Pancreas (tissue), 10 donors: ENCODE measurements at regions not wholly inside any gene's neighbourhood (a gene's known extent, or its start where the extent isn't known, plus 50 kb on each side); places are given as distances from the start of the nearest gene placed in this dataset.

Experiments
- ATAC-seq, 4 donors: fragments of 200-7000 bp; cut with Tn5 transposase; one replicate each; pipeline versions ENCODE4 v1.8.0 to v1.9.1; 2020; ENCODE audit warnings: mild to moderate bottlenecking in 4 of 4, moderate library complexity in 4 of 4
- DNase-seq, 6 donors: peaks; one replicate each; pipeline ENCODE4 v3.0.0-alpha.2; 2020
- FAIRE-seq: peaks from 2 replicates; lab custom pipeline; 2012; peaks lifted over from hg19 to GRCh38; lab: Jason Lieb, UNC
- H3K27ac ChIP-seq, 4 donors: fragments of 200-600 bp; sonication (generic); 1 replicate in 3 of 4; 2 replicates in 1 of 4; pipeline versions ENCODE4 v1.5.0 to v1.8.0; 2020
- H3K27me3 ChIP-seq, 4 donors: fragments of 200-600 bp; one replicate each; pipeline ENCODE4 v1.8.0; 2021
- H3K36me3 ChIP-seq, 3 donors: fragments of 200-600 bp; sonication (generic) in 1 of 3; one replicate each; pipeline versions ENCODE4 v1.5.0 to v1.8.0; 2020 to 2021
- H3K4me1 ChIP-seq, 3 donors: fragments of 200-600 bp; one replicate each; pipeline ENCODE4 v1.8.0; 2021
- H3K4me3 ChIP-seq, 4 donors: fragments of 200-600 bp; sonication (generic) in 2 of 4; one replicate each; pipeline versions ENCODE4 v1.5.0 to v1.8.0; 2020 to 2021
- H3K9me3 ChIP-seq, 4 donors: fragments of 200-600 bp; one replicate each; pipeline ENCODE4 v1.8.0; 2021
- WGBS, 2 donors: extraction: QIAGEN DNeasy Blood & Tissue Kit; methylation state at CpG; one replicate each; pipeline ENCODE4 v1.1.7; 2013; 5-methylcytosine and 5-hydroxymethylcytosine counted together
- intact Hi-C, 3 donors: fragments of 100-400 bp; cut with DNase I; formaldehyde crosslinking; loops; one replicate each; pipeline versions ENCODE4 v1.11.1 to v1.14.2; 2022
- TF ChIP-seq, protein P1 (sequence below), 4 donors: fragments of 200-600 bp; sonication (generic) in 3 of 4; IDR thresholded peaks; one replicate each; pipeline versions ENCODE4 v1.5.0 to v1.8.0; 2021; ENCODE audit warnings: antibody characterized with exemption in 4 of 4
- donor health status: healthy with polysubstance abuse.
- donor health status: DM: no; HTN: no; CAD: no; lungs with moderate emphysema.
- donor health status: DM: no; HTN: no; CAD: no.
- donor health status: control.
- donor health status: control.
- donor health status: Bipolar disorder and iron deficiency.
- donor health status: DM: yes; HTN: yes; CAD: no.
- donor health status: DM: no; HTN: no; CAD: no.
- donor health status: DM: no; HTN: no; CAD: no.
- donor health status: DM: yes; HTN: yes; CAD: no.

DNA sequence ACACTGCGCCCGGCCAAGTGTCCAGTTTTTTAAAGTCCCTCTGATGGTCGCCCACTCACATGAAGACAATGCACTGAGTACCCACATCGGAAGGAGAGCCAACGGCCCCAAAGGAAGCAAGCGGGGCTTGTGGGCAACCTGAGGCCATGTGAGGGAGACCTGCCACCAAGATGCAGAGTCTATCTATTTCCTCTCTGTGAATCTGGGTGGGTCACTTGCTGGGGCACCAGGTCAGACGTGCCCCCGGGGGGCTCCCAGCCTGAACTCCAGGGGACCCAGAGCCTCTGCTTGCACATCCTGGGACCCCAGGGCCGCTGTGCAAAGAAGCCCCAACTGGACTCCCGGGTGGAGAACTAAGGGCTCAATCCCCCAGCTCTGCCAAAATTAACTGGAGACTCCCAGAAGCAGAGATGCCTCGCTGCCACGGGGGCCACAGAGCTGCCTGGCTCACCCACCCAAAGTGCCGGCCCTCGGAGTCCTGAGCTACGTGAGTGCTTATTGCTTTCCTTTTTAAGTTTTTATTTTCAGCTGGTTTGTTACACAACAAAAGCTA lies 106.4 kb downstream of the BRD1 start:
- no peaks in the 10 kb centered on the region for H3K4me1 ChIP-seq
- no peak overlapping the region for H3K4me3 ChIP-seq
- intact Hi-C loops = no loop called here
- TF ChIP-seq, protein P1, sequence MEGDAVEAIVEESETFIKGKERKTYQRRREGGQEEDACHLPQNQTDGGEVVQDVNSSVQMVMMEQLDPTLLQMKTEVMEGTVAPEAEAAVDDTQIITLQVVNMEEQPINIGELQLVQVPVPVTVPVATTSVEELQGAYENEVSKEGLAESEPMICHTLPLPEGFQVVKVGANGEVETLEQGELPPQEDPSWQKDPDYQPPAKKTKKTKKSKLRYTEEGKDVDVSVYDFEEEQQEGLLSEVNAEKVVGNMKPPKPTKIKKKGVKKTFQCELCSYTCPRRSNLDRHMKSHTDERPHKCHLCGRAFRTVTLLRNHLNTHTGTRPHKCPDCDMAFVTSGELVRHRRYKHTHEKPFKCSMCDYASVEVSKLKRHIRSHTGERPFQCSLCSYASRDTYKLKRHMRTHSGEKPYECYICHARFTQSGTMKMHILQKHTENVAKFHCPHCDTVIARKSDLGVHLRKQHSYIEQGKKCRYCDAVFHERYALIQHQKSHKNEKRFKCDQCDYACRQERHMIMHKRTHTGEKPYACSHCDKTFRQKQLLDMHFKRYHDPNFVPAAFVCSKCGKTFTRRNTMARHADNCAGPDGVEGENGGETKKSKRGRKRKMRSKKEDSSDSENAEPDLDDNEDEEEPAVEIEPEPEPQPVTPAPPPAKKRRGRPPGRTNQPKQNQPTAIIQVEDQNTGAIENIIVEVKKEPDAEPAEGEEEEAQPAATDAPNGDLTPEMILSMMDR (IDR thresholded peaks at IDR 0.05) = no peak
- H3K27ac ChIP-seq = no peak overlapping the region
- WGBS, 2 donors = 66 to 79% methylated on average over 14 to 15 of the region's 15 CpGs
- FAIRE-seq (no peak), ATAC-seq (no peak), DNase-seq (no peak)
- no peaks in the 10 kb centered on the region for H3K9me3 ChIP-seq
- H3K27me3 ChIP-seq = peaks cover 0 to 22% (median 0%) of the 10 kb centered on the region in 4 donors
- no peaks in the 10 kb centered on the region for H3K36me3 ChIP-seq

DNA sequence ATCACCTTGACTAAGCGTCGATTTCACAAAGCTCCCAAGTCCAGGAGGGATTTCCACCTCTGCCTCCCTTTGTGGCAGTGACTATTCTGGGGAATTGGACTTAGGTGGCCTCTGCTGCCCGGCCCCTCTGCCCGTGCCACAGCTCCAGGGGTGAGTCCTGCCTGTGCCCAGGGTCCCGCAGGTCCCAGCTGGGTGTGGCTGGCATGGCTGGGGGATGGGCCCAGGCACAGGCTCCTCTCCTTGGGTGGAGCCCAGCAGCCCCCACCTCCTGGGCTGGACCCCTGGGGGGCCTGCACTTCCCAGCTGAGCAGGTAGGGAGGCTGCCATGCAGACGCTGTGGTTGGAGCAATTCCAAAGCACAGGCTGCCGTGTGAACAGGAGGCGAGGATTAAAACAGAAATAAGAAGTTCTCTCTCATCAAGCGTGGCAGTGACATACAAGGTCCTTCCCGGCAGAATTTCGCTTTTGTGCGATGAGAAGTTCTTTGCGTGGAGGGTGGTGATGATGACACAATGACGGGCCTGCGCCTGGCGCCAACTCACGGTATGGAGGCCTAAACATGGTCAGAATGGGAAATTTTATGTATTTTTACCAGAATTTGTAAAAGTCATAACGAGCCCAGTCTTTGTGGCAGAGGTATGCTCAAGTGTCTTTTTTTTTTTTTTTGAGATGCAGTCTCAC lies 107.3 kb downstream of the BRD1 start:
- intact Hi-C loops = no loop called here
- FAIRE-seq (no peak), DNase-seq (peak in 1 of 6 donors; percentile 43), ATAC-seq (no peak)
- no peaks in the 10 kb centered on the region for H3K36me3 ChIP-seq
- H3K27me3 ChIP-seq = peaks cover 0 to 15% (median 0%) of the 10 kb centered on the region in 4 donors
- no peak overlapping the region for H3K4me3 ChIP-seq
- no peak overlapping the region for H3K27ac ChIP-seq
- no peaks in the 10 kb centered on the region for H3K9me3 ChIP-seq
- TF ChIP-seq, protein P1 (IDR thresholded peaks at IDR 0.05) = no peak
- H3K4me1 ChIP-seq = no peaks in the 10 kb centered on the region
- WGBS, 2 donors = 66 to 70% methylated on average over 18 of the region's 18 CpGs

DNA sequence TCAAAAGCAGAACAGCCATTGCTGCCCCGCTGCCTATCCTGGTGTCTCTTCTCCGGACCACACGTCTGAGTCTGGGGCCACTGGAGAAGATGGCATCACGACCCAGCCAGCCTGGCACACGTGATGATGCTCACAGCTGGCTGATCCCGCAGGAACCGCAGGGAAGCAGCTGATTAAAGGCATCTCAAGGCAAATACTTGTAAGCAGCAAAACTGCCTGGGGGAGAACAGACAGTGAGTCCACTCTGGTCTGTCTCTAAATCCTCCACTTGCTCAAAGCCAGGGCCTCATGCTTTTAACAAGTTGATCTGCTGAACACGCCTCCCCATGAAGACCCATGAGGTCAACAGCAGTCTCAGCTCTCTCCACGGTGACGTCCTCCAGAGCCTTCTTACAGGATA lies 108.6 kb downstream of the BRD1 start:
- intact Hi-C loops = no loop called here
- TF ChIP-seq, protein P1 (IDR thresholded peaks at IDR 0.05) = no peak
- H3K4me1 ChIP-seq = no peaks in the 10 kb centered on the region
- no peak overlapping the region for H3K27ac ChIP-seq
- H3K9me3 ChIP-seq = no peaks in the 10 kb centered on the region
- ATAC-seq (no peak), FAIRE-seq (no peak), DNase-seq (no peak)
- WGBS, 2 donors = 53 to 61% methylated on average over 10 of the region's 10 CpGs
- H3K36me3 ChIP-seq = no peaks in the 10 kb centered on the region
- H3K4me3 ChIP-seq = no peak overlapping the region
- peaks cover 0 to 2% (median 0%) of the 10 kb centered on the region in 4 donors for H3K27me3 ChIP-seq

DNA sequence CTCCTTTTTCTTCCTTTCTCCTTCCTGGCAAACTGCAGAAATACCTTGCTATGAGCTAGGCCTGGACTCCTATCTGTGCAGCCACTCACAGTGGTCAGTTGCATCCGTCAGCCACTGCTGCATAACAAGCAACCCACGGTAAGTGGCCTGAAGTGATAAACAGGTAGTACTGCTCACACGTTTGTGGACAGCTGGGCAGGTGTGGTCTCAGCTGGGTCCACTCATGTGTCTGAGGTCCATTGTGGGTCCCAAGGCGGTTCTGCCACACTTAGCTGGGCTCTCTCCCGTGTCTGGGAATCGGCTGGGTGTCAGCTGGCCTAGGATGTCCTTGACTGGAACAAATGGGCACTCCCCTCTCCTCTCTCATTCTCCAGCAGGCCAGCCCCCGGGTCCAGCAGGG lies 109.3 kb downstream of the BRD1 start:
- Histone ChIP-seq H3K36me3 (no peaks in the 10 kb centered on the region), H3K27ac (no peak overlapping the region), H3K4me1 (no peaks in the 10 kb centered on the region), H3K9me3 (no peaks in the 10 kb centered on the region), H3K27me3 (no peaks in the 10 kb centered on the region), H3K4me3 (no peak overlapping the region)
- 60 to 75% methylated on average over 7 of the region's 7 CpGs for WGBS, 2 donors
- FAIRE-seq = no peak
- no peak for DNase-seq
- TF ChIP-seq, protein P1 (IDR thresholded peaks at IDR 0.05) = no peak
- ATAC-seq = no peak
- intact Hi-C loops = no loop called here

DNA sequence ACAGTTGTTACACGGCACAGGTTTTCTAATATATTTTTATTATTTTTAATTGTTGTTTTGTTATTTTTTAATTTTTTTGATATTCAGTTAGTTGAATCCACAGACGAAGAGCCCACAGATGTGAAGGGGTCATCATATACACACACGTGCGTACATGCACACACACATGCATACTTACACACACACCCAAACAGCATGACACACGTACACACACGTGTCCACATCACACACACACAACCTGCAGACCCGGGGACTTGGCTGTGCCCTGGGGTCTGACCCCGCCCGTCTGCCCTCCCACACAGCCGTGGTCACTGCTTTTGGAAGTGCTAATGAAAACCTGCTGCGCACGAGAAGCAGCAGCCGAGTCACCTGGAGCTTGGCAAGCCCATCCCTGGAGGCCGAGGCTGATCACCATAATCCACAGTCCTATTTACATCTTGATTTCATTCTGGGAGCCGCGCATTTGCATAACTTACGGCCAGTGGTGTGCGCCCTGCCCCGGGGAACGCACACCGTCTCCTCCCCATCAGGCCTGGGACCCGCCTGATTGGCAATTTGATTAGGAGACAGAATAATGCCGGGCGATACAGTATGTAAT lies 110.3 kb downstream of the BRD1 start:
- no peak overlapping the region for H3K27ac ChIP-seq
- no peaks in the 10 kb centered on the region for H3K27me3 ChIP-seq
- intact Hi-C loops = no loop called here
- no peaks in the 10 kb centered on the region for H3K9me3 ChIP-seq
- 51 to 64% methylated on average over 24 of the region's 24 CpGs for WGBS, 2 donors
- H3K4me1 ChIP-seq = no peaks in the 10 kb centered on the region
- H3K36me3 ChIP-seq = no peaks in the 10 kb centered on the region
- FAIRE-seq (no peak), DNase-seq (no peak), ATAC-seq (no peak)
- no peak overlapping the region for H3K4me3 ChIP-seq
- TF ChIP-seq, protein P1 (IDR thresholded peaks at IDR 0.05) = no peak
